ENCODE measurements at regions not wholly inside any gene's neighbourhood (a gene's known extent, or its start where the extent isn't known, plus 50 kb on each side); places are given as distances from the start of the nearest gene placed in this dataset.

- Histone ChIP-seq H3K36me3 (no peaks in the 10 kb centered on the region), H3K27me3 (ENCODE audit: insufficient read depth, low read depth, severe bottlenecking) (no peaks in the 10 kb centered on the region)
- no peak for TF ChIP-seq CTCF (IDR thresholded peaks at IDR 0.05; ENCODE audit: low read depth, low read length)
Measured at GRCh38 chr2:58607448-58607847, 366.3 kb upstream of the FANCL start.

GRCh38 chr2:58606799-58607198 is 365.7 kb upstream of the FANCL start:
- no peak for TF ChIP-seq CTCF (IDR thresholded peaks at IDR 0.05; ENCODE audit: low read depth, low read length)
- no peaks in the 10 kb centered on the region for H3K27me3 ChIP-seq (ENCODE audit: insufficient read depth, low read depth, severe bottlenecking)
- no peak overlapping the region for H3K27ac ChIP-seq
- no peak overlapping the region for H3K4me3 ChIP-seq (ENCODE audit: low read depth, low read length)
- DNase-seq, result no peak
- H3K36me3 ChIP-seq, result no peaks in the 10 kb centered on the region
- H3K9me3 ChIP-seq (ENCODE audit: severe bottlenecking), result no peaks in the 10 kb centered on the region

More at GRCh38 chr2:58607448-58607847, 366.3 kb upstream of the FANCL start:
- no peak for DNase-seq
- no peak overlapping the region for H3K27ac ChIP-seq
- no peak overlapping the region for H3K4me3 ChIP-seq (ENCODE audit: low read depth, low read length)
- H3K9me3 ChIP-seq (ENCODE audit: severe bottlenecking), result no peaks in the 10 kb centered on the region

GRCh38 chr2:58604096-58604495 is 363.0 kb upstream of the FANCL start:
- H3K9me3 ChIP-seq (ENCODE audit: severe bottlenecking), result no peaks in the 10 kb centered on the region
- TF ChIP-seq CTCF (IDR thresholded peaks at IDR 0.05; ENCODE audit: low read depth, low read length), result no peak
- H3K4me3 ChIP-seq (ENCODE audit: low read depth, low read length), result no peak overlapping the region
- H3K27ac ChIP-seq, result no peak overlapping the region
- H3K27me3 ChIP-seq (ENCODE audit: insufficient read depth, low read depth, severe bottlenecking), result no peaks in the 10 kb centered on the region
- no peaks in the 10 kb centered on the region for H3K36me3 ChIP-seq
- DNase-seq, result no peak

- no peak overlapping the region for H3K27ac ChIP-seq
- H3K27me3 ChIP-seq (ENCODE audit: insufficient read depth, low read depth, severe bottlenecking), result no peaks in the 10 kb centered on the region
- no peak for TF ChIP-seq CTCF (IDR thresholded peaks at IDR 0.05; ENCODE audit: low read depth, low read length)
- H3K4me3 ChIP-seq (ENCODE audit: low read depth, low read length), result no peak overlapping the region
- no peaks in the 10 kb centered on the region for H3K36me3 ChIP-seq
- no peaks in the 10 kb centered on the region for H3K9me3 ChIP-seq (ENCODE audit: severe bottlenecking)
- DNase-seq, result no peak
Measured at GRCh38 chr2:58601017-58601416, 359.9 kb upstream of the FANCL start.

GRCh38 chr2:58598171-58598570 is 357.0 kb upstream of the FANCL start:
- H3K36me3 ChIP-seq, result no peaks in the 10 kb centered on the region
- H3K27ac ChIP-seq, result no peak overlapping the region
- no peaks in the 10 kb centered on the region for H3K27me3 ChIP-seq (ENCODE audit: insufficient read depth, low read depth, severe bottlenecking)
- H3K4me3 ChIP-seq (ENCODE audit: low read depth, low read length), result no peak overlapping the region
- no peaks in the 10 kb centered on the region for H3K9me3 ChIP-seq (ENCODE audit: severe bottlenecking)
- TF ChIP-seq CTCF (IDR thresholded peaks at IDR 0.05; ENCODE audit: low read depth, low read length), result no peak
- no peak for DNase-seq

- no peak for TF ChIP-seq CTCF (IDR thresholded peaks at IDR 0.05; ENCODE audit: low read depth, low read length)
- Histone ChIP-seq H3K9me3 (ENCODE audit: severe bottlenecking) (no peaks in the 10 kb centered on the region), H3K36me3 (no peaks in the 10 kb centered on the region), H3K27ac (no peak overlapping the region), H3K4me3 (ENCODE audit: low read depth, low read length) (no peak overlapping the region), H3K27me3 (ENCODE audit: insufficient read depth, low read depth, severe bottlenecking) (no peaks in the 10 kb centered on the region)
- no peak for DNase-seq
Measured at GRCh38 chr2:58595714-58596113, 354.6 kb upstream of the FANCL start.

All from WERI-Rb-1 (cell line).